ENCODE measurements at regions not wholly inside any gene's neighbourhood (a gene's known extent, or its start where the extent isn't known, plus 50 kb on each side); places are given as distances from the start of the nearest gene placed in this dataset.

- Histone ChIP-seq H4K20me1 (ENCODE audit: control insufficient read depth, insufficient read depth, low read depth, low read length) (no peaks in the 10 kb centered on the region), H3K4me3 (ENCODE audit: low read length) (no peak overlapping the region), H3K27ac (ENCODE audit: low read depth, low read length) (no peak overlapping the region)
These were observed 620.1 kb upstream of the GCFC2 start for GRCh38 chr2:76330865-76331264.

GRCh38 chr2:76326636-76327035 lies 615.9 kb upstream of the GCFC2 start:
- H3F3A ChIP-seq (ENCODE audit: control insufficient read depth, insufficient read depth), result no peaks in the 10 kb centered on the region
- no peaks in the 10 kb centered on the region for H3K79me2 ChIP-seq (ENCODE audit: control insufficient read depth, low read length)
- no peaks in the 10 kb centered on the region for H3K4me1 ChIP-seq (ENCODE audit: control insufficient read depth, low read length)
- no peaks in the 10 kb centered on the region for H3K9me3 ChIP-seq (ENCODE audit: control insufficient read depth, insufficient read depth, low read length)
- no peaks in the 10 kb centered on the region for H3K9me2 ChIP-seq (replicated peaks; ENCODE audit: control insufficient read depth, low read length)
- no peaks in the 10 kb centered on the region for H4K20me1 ChIP-seq (ENCODE audit: control insufficient read depth, insufficient read depth, low read depth, low read length)
- no peaks in the 10 kb centered on the region for H3K27me3 ChIP-seq (ENCODE audit: control insufficient read depth, low read length)
- H3K4me3 ChIP-seq (ENCODE audit: low read length), result no peak overlapping the region
- no peak overlapping the region for H3K4me2 ChIP-seq (ENCODE audit: low read length)
- no peaks in the 10 kb centered on the region for H3K36me3 ChIP-seq (ENCODE audit: control insufficient read depth, low read length)
- no peak overlapping the region for H3K27ac ChIP-seq (ENCODE audit: low read depth, low read length)
- no peak for TF ChIP-seq CTCF (IDR thresholded peaks at IDR 0.05; ENCODE audit: low read depth, low read length, poor library complexity, severe bottlenecking)
- TF ChIP-seq EZH2phosphoT487 (IDR thresholded peaks at IDR 0.05; ENCODE audit: borderline replicate concordance, low read length), result no peak

More at GRCh38 chr2:76330865-76331264, 620.1 kb upstream of the GCFC2 start:
- H3F3A ChIP-seq (ENCODE audit: control insufficient read depth, insufficient read depth), result no peaks in the 10 kb centered on the region
- H3K9me2 ChIP-seq (replicated peaks; ENCODE audit: control insufficient read depth, low read length), result no peaks in the 10 kb centered on the region
- no peaks in the 10 kb centered on the region for H3K9me3 ChIP-seq (ENCODE audit: control insufficient read depth, insufficient read depth, low read length)
- H3K79me2 ChIP-seq (ENCODE audit: control insufficient read depth, low read length), result no peaks in the 10 kb centered on the region
- H3K4me1 ChIP-seq (ENCODE audit: control insufficient read depth, low read length), result no peaks in the 10 kb centered on the region
- H3K4me2 ChIP-seq (ENCODE audit: low read length), result no peak overlapping the region
- no peaks in the 10 kb centered on the region for H3K27me3 ChIP-seq (ENCODE audit: control insufficient read depth, low read length)
- H3K36me3 ChIP-seq (ENCODE audit: control insufficient read depth, low read length), result no peaks in the 10 kb centered on the region
- no peak for TF ChIP-seq EZH2phosphoT487 (IDR thresholded peaks at IDR 0.05; ENCODE audit: borderline replicate concordance, low read length)

GRCh38 chr2:76323381-76323780 lies 612.7 kb upstream of the GCFC2 start:
- H3K4me3 ChIP-seq (ENCODE audit: low read length), result no peak overlapping the region
- H3K27ac ChIP-seq (ENCODE audit: low read depth, low read length), result no peak overlapping the region
- no peaks in the 10 kb centered on the region for H3K36me3 ChIP-seq (ENCODE audit: control insufficient read depth, low read length)
- H3K4me2 ChIP-seq (ENCODE audit: low read length), result no peak overlapping the region
- no peaks in the 10 kb centered on the region for H4K20me1 ChIP-seq (ENCODE audit: control insufficient read depth, insufficient read depth, low read depth, low read length)
- no peaks in the 10 kb centered on the region for H3K79me2 ChIP-seq (ENCODE audit: control insufficient read depth, low read length)
- H3K4me1 ChIP-seq (ENCODE audit: control insufficient read depth, low read length), result no peaks in the 10 kb centered on the region
- TF ChIP-seq CTCF (IDR thresholded peaks at IDR 0.05; ENCODE audit: low read depth, low read length, poor library complexity, severe bottlenecking) (no peak), EZH2phosphoT487 (IDR thresholded peaks at IDR 0.05; ENCODE audit: borderline replicate concordance, low read length) (no peak)
- no peaks in the 10 kb centered on the region for H3K9me2 ChIP-seq (replicated peaks; ENCODE audit: control insufficient read depth, low read length)
- no peaks in the 10 kb centered on the region for H3K27me3 ChIP-seq (ENCODE audit: control insufficient read depth, low read length)
- H3K9me3 ChIP-seq (ENCODE audit: control insufficient read depth, insufficient read depth, low read length), result no peaks in the 10 kb centered on the region
- no peaks in the 10 kb centered on the region for H3F3A ChIP-seq (ENCODE audit: control insufficient read depth, insufficient read depth)

- Histone ChIP-seq H3K9me2 (replicated peaks; ENCODE audit: control insufficient read depth, low read length) (no peaks in the 10 kb centered on the region), H3K27ac (ENCODE audit: low read depth, low read length) (no peak overlapping the region), H3F3A (ENCODE audit: control insufficient read depth, insufficient read depth) (no peaks in the 10 kb centered on the region), H3K4me3 (ENCODE audit: low read length) (no peak overlapping the region), H3K27me3 (ENCODE audit: control insufficient read depth, low read length) (no peaks in the 10 kb centered on the region), H3K4me2 (ENCODE audit: low read length) (no peak overlapping the region), H3K9me3 (ENCODE audit: control insufficient read depth, insufficient read depth, low read length) (no peaks in the 10 kb centered on the region), H3K36me3 (ENCODE audit: control insufficient read depth, low read length) (no peaks in the 10 kb centered on the region), H3K79me2 (ENCODE audit: control insufficient read depth, low read length) (no peaks in the 10 kb centered on the region), H4K20me1 (ENCODE audit: control insufficient read depth, insufficient read depth, low read depth, low read length) (no peaks in the 10 kb centered on the region), H3K4me1 (ENCODE audit: control insufficient read depth, low read length) (no peaks in the 10 kb centered on the region)
- TF ChIP-seq CTCF (IDR thresholded peaks at IDR 0.05; ENCODE audit: low read depth, low read length, poor library complexity, severe bottlenecking), result no peak
- TF ChIP-seq EZH2phosphoT487 (IDR thresholded peaks at IDR 0.05; ENCODE audit: borderline replicate concordance, low read length), result no peak
These were observed 610.0 kb upstream of the GCFC2 start for GRCh38 chr2:76320716-76321115.
